BE2C (cell line): ENCODE measurements at regions not wholly inside any gene's neighbourhood (a gene's known extent, or its start where the extent isn't known, plus 50 kb on each side); places are given as distances from the start of the nearest gene placed in this dataset.

Experiments
- DNase-seq: peaks from one replicate; pipeline ENCODE4 v3.0.0-alpha.2; 2020
- H3K27me3 ChIP-seq: fragments of 250-450 bp; sonication (Bioruptor Pico); 2 replicates; pipeline ENCODE4 v1.5.1; 2020; ENCODE audit warnings: mild to moderate bottlenecking
- H3K36me3 ChIP-seq: fragments of 250-450 bp; sonication (Bioruptor Pico); 2 replicates; pipeline ENCODE4 v1.5.1; 2020; ENCODE audit warnings: mild to moderate bottlenecking
- H3K4me1 ChIP-seq: fragments of 250-450 bp; sonication (Bioruptor Pico); 2 replicates; pipeline ENCODE4 v1.5.1; 2020
- H3K4me3 ChIP-seq: 2 replicates; pipeline ENCODE4 v1.5.1; 2011; ENCODE audit warnings: low read depth, low read length
- H3K9me3 ChIP-seq: fragments of 250-450 bp; sonication (Bioruptor Pico); 2 replicates; pipeline ENCODE4 v1.5.1; 2020
- CTCF ChIP-seq: IDR thresholded peaks from 2 replicates; pipeline ENCODE4 v1.5.1; 2012; ENCODE audit warnings: mild to moderate bottlenecking, low read depth, low read length

GRCh38 chr3:25036633-25037032 is 391.4 kb upstream of the RARB start:
- no peak overlapping the region for H3K4me3 ChIP-seq
- H3K36me3 ChIP-seq, result no peaks in the 10 kb centered on the region
- no peaks in the 10 kb centered on the region for H3K27me3 ChIP-seq
- DNase-seq, result no peak
- H3K9me3 ChIP-seq, result no peaks in the 10 kb centered on the region
- H3K4me1 ChIP-seq, result no peaks in the 10 kb centered on the region
- TF ChIP-seq CTCF, result no peak

- no peak for DNase-seq
- no peaks in the 10 kb centered on the region for H3K4me1 ChIP-seq
- no peaks in the 10 kb centered on the region for H3K27me3 ChIP-seq
- H3K4me3 ChIP-seq, result no peak overlapping the region
- no peaks in the 10 kb centered on the region for H3K36me3 ChIP-seq
- no peak for TF ChIP-seq CTCF
- no peaks in the 10 kb centered on the region for H3K9me3 ChIP-seq
Observed at GRCh38 chr3:25037049-25037547, 391.0 kb upstream of the RARB start.

- no peak for DNase-seq
- Histone ChIP-seq H3K27me3 (no peaks in the 10 kb centered on the region), H3K9me3 (no peaks in the 10 kb centered on the region), H3K4me1 (no peaks in the 10 kb centered on the region), H3K4me3 (no peak overlapping the region), H3K36me3 (no peaks in the 10 kb centered on the region)
- no peak for TF ChIP-seq CTCF
Observed at GRCh38 chr3:25038271-25038670, 389.8 kb upstream of the RARB start.

GRCh38 chr3:25038922-25039321 is 389.1 kb upstream of the RARB start:
- TF ChIP-seq CTCF, result no peak
- H3K27me3 ChIP-seq, result no peaks in the 10 kb centered on the region
- H3K4me1 ChIP-seq, result no peaks in the 10 kb centered on the region
- no peak overlapping the region for H3K4me3 ChIP-seq
- no peaks in the 10 kb centered on the region for H3K36me3 ChIP-seq
- DNase-seq, result no peak
- H3K9me3 ChIP-seq, result no peaks in the 10 kb centered on the region

GRCh38 chr3:25040748-25041147 is 387.3 kb upstream of the RARB start:
- Histone ChIP-seq H3K36me3 (no peaks in the 10 kb centered on the region), H3K4me1 (no peaks in the 10 kb centered on the region), H3K9me3 (no peaks in the 10 kb centered on the region), H3K27me3 (no peaks in the 10 kb centered on the region), H3K4me3 (no peak overlapping the region)
- no peak for TF ChIP-seq CTCF
- no peak for DNase-seq

- H3K4me1 ChIP-seq, result no peaks in the 10 kb centered on the region
- H3K27me3 ChIP-seq, result no peaks in the 10 kb centered on the region
- no peaks in the 10 kb centered on the region for H3K9me3 ChIP-seq
- no peak for DNase-seq
- H3K36me3 ChIP-seq, result no peaks in the 10 kb centered on the region
- no peak for TF ChIP-seq CTCF
- no peak overlapping the region for H3K4me3 ChIP-seq
Observed at GRCh38 chr3:25041871-25042584, 386.0 kb upstream of the RARB start.
